T-helper 17 cell (primary cell): ENCODE measurements at regions not wholly inside any gene's neighbourhood (a gene's known extent, or its start where the extent isn't known, plus 50 kb on each side); places are given as distances from the start of the nearest gene placed in this dataset.
"Not testable (repeated sequence)": the region's sequence is repeated elsewhere in the genome, so short reads cannot be mapped to it uniquely, and the experiment has no call there.

Experiments used
- ATAC-seq: fragments of 150-1000 bp; cut with Tn5 transposase; 2 replicates; pipeline ENCODE4 v1.10.0; 2021; ENCODE audit warnings: mild to moderate bottlenecking, moderate library complexity
- DNase-seq, 3 donors: peaks; one replicate each; pipeline versions ENCODE4 v3.0.0 to v3.0.0-alpha.2; 2020 to 2021
- H3K9me3 ChIP-seq: one replicate; pipeline ENCODE4 v1.7.0; 2013; ENCODE audit warnings: low read length, mild to moderate bottlenecking; ENCODE audit not compliant: control insufficient read depth, poor library complexity, severe bottlenecking
- H3K27ac Mint-ChIP-seq: one replicate; pipeline ENCODE4 v1.8.0; 2022; ENCODE audit warnings: mild to moderate bottlenecking, moderate library complexity, mixed read lengths
- H3K27me3 Mint-ChIP-seq: one replicate; pipeline ENCODE4 v1.8.0; 2022; ENCODE audit warnings: mixed read lengths
- H3K36me3 Mint-ChIP-seq: one replicate; pipeline ENCODE4 v1.8.0; 2022; ENCODE audit warnings: low read depth, mixed read lengths
- H3K4me1 Mint-ChIP-seq: one replicate; pipeline ENCODE4 v1.8.0; 2022; ENCODE audit warnings: mild to moderate bottlenecking, mixed read lengths
- H3K4me3 Mint-ChIP-seq: one replicate; pipeline ENCODE4 v1.8.0; 2022; ENCODE audit warnings: mild to moderate bottlenecking, moderate library complexity, mixed read lengths

DNA sequence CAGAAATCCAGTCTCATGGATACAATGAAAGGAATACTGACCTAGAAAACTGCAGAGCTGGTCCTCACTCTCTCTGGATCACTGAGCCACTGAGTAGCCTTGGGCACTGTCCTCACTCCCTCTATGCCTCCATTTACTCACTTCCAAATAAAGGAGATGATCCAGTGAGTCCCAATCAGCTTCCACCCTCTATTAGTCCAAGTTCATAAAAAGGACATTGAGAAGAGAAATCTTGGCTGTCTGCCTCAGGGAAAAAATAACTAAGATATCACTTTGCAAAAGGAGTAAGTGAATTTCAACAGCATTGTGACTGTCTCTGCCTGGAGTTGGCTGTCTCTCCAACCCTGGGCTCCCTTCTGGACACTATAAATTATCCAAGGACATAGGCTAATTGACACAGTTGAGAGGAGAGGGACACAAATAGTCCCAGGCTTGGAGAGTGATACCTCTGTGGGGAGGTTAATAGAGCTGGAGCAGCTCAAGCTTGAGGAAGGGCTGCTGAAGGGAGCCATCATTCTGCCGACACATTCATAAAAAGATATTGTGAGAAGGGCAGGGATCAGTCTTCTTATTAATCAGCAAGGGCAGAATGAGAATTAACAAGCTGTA, 572.3 kb downstream of the RAB28 start:
- Mint-ChIP-seq H3K4me1 (no peaks in the 10 kb centered on the region), H3K4me3 (no peak overlapping the region), H3K36me3 (no peaks in the 10 kb centered on the region), H3K27me3 (no peaks in the 10 kb centered on the region), H3K27ac (no peak overlapping the region)
- ATAC-seq (no peak), DNase-seq (no peak)
- no peaks in the 10 kb centered on the region for H3K9me3 ChIP-seq

DNA sequence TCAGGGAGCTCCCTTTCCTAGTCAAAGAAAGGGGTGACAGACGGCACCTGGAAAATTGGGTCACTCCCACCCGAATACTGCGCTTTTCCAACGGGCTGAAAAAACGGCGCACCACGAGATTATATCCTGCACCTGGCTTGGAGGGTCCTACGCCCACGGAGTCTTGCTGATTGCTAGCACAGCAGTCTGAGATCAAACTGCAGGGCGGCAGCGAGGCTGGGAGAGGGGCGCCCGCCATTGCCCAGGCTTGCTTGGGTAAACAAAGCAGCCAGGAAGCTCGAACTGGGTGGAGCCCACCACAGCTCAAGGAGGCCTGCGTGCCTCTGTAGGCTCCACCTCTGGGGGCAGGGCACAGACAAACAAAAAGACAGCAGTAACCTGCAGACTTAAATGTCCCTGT, 580.5 kb downstream of the RAB28 start:
- not testable (repeated sequence) for H3K4me1 Mint-ChIP-seq, H3K36me3 Mint-ChIP-seq, ATAC-seq, H3K4me3 Mint-ChIP-seq, H3K9me3 ChIP-seq, H3K27ac Mint-ChIP-seq, H3K27me3 Mint-ChIP-seq, DNase-seq

DNA sequence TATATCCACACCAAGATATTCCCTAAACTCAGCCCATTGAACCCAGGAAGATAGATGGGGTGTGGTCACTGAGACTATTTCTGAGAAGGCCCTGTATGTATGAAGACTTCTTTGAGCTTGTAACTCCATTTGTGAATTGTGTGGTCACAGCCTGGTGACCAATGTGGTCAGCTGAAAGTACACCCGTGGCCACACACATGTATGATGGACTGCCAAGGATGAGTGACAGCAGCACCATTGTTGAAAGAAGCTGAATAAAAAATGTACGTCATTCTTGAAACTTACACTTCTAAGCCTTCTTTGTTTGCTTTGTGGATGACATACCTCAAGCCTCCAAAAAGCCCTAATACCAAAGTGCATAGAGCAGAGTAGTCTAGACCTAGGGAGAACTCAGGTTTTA, 581.4 kb downstream of the RAB28 start:
- Mint-ChIP-seq H3K4me1 (no peaks in the 10 kb centered on the region), H3K27ac (no peak overlapping the region), H3K27me3 (no peaks in the 10 kb centered on the region), H3K36me3 (no peaks in the 10 kb centered on the region), H3K4me3 (no peak overlapping the region)
- H3K9me3 ChIP-seq: peaks cover 2% of the 10 kb centered on the region
- DNase-seq (no peak), ATAC-seq (no peak)

DNA sequence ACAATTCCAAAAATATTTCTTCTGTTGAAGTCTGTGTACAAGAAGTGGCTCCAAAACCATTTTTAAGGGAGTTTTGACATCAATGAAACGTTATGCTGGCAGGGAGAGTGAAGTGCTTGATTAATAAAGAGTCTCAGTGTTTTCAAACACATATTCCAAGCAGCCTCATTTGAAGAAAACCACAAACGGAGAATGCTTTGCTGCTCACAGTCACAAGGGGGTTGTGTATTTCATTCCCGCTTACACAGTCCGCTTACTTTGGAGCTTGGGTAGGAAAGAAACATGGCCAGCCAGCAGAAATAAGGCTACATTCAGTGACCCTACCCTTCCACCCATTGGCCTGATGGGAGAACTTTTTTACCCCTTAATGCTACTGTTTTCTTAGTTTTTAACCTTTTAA, 586.2 kb downstream of the RAB28 start:
- Mint-ChIP-seq H3K36me3 (no peaks in the 10 kb centered on the region), H3K4me3 (no peak overlapping the region)

DNA sequence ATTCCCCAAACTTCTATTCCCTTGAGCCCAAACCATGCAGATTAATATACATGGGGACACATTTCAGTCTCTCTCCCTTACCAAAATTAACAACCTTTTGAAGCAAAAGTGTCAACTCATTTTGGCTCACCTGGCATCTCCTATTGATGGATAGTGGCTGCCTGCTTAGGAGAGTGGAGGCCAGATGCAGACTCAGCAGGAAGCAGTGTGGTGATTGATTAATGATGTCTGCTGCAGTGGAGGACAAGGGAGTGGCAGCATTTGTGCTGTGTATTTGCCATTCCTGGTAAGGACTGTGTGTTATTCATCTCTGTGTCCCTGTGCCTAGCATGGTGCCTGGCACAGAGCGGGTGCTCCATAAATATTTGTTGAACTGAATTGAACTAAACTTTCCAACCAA, 590.1 kb downstream of the RAB28 start:
- Mint-ChIP-seq H3K27ac (no peak overlapping the region), H3K27me3 (no peaks in the 10 kb centered on the region), H3K4me3 (no peak overlapping the region), H3K36me3 (peaks cover 2% of the 10 kb centered on the region), H3K4me1 (no peaks in the 10 kb centered on the region)
- no peaks in the 10 kb centered on the region for H3K9me3 ChIP-seq
- ATAC-seq: no peak
- no peak for DNase-seq

More for the DNA sequence above, 586.2 kb downstream of the RAB28 start:
- H3K27ac Mint-ChIP-seq: no peak overlapping the region
- H3K27me3 Mint-ChIP-seq: no peaks in the 10 kb centered on the region
- ATAC-seq: no peak
- H3K4me1 Mint-ChIP-seq: no peaks in the 10 kb centered on the region
- H3K9me3 ChIP-seq: peaks cover 2% of the 10 kb centered on the region
- no peak for DNase-seq

DNA sequence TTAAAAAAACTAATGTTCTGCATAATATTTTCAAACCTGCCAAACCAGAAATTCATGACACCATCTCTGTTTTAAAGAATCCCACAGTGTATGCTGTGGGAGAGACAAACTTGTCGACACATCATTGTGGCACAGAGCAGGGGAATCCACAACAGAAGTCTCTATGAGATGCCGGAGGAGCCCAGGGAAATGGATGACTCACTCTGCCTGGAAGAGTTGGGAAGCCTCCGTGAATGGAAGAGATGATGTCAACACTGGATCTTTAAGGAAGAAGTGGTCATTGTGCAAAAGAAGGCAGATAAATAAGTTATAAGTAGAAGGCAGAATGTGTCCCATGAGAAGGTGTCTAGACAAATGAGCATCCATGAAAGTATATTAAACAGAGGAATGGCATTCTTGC, 595.1 kb downstream of the RAB28 start:
- Mint-ChIP-seq H3K27me3 (no peaks in the 10 kb centered on the region), H3K4me1 (no peaks in the 10 kb centered on the region), H3K36me3 (peaks cover 3% of the 10 kb centered on the region), H3K4me3 (no peak overlapping the region), H3K27ac (no peak overlapping the region)
- DNase-seq (no peak), ATAC-seq (no peak)
- H3K9me3 ChIP-seq: no peaks in the 10 kb centered on the region

DNA sequence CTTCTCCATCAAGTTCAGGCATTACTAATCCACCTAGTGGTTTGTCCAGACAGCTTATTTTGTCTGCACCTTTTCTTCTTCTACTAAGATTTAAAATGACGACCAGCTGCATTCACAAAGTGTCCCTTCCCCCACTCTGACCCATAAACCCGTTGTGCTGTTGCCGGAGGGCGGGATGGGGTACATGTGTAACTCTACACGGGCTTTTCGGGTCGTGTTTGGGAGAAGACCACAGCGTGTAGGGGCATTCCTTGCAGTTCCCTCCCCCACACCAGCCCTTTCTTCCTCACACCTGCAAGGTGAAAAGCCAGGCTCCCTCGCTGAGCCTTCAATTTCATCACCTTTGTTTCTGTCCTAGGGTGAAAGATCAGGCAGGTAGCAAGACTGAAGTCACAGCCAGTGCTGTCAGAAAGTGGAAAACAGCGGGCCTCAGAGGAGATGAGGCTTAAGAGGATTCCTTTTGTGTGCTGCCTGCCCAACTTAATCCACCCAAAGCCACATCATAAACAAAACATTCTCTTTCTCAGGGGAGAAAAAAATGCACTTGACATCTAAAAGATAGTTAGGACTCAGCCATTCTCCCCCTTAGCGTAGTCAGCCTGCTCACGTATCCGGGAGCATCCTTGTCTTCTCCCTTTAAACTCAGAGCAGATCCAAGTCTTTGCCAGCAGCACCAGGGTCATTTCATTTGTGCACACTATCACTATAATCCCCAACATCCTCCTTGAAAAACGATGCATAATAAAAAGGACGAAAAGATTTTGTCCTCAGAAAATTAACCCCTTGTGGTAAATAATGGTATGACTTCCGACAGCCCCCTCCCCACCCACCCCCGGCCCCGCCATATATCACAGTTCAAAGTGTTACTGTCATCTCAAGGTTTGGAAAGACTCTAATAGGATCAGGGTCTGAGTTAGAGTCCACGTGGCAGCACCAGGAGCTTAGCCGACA, 599.0 kb downstream of the RAB28 start:
- Mint-ChIP-seq H3K27ac (no peak overlapping the region), H3K36me3 (peaks cover 3% of the 10 kb centered on the region), H3K27me3 (no peaks in the 10 kb centered on the region), H3K4me1 (no peaks in the 10 kb centered on the region), H3K4me3 (no peak overlapping the region)
- DNase-seq (no peak), ATAC-seq (no peak)
- no peaks in the 10 kb centered on the region for H3K9me3 ChIP-seq

DNA sequence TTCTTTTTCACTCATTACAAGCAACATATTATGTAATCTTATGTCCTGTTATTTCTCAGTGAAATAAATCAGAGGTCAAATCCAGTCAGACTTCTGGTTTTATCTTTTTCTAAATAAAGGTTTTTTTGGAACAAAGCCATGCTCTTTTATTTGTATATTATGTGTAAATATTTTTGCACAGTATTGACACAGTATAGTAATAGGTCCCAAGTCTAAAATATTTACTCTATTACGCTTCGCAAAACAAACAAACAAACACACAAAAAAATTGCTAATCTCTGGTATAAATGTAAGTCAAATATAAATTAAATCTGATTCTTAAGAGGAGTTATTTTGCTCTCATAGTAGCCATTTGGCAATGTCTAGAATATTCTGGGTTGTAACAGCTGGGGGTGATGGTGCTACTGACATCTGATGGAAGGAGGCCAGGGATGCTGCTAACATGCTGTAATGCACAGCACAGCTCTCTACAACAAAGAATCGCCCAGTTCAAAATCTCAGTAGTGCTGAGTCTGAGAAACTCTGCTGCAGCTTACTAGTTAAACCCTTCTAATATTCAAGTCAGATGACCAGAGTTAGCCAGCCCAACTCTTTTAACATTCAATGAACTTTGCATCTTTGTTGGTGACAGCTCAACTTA, 602.1 kb downstream of the RAB28 start:
- no peaks in the 10 kb centered on the region for H3K9me3 ChIP-seq
- no peak overlapping the region for H3K27ac Mint-ChIP-seq
- H3K4me1 Mint-ChIP-seq: no peaks in the 10 kb centered on the region
- H3K36me3 Mint-ChIP-seq: no peaks in the 10 kb centered on the region
- DNase-seq (no peak), ATAC-seq (no peak)
- no peak overlapping the region for H3K4me3 Mint-ChIP-seq
- no peaks in the 10 kb centered on the region for H3K27me3 Mint-ChIP-seq

DNA sequence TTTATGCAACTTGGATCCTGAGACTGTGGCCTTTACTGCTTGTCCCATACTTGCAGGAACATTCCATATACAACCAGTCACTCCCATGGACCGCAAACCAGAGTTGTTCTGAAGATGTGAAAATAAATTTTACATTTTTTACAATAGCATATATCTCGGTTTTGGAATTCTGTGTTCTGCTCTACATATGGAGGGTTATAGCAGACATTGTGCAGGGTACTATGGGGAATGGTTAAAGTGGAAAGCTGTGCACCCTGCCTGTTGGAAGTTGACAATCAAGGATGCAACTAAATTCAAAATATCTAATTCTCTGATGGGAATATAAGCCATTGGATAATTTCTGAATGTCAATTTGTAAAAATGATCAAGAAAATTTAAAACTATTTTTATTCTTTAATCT, 603.3 kb downstream of the RAB28 start:
- Mint-ChIP-seq H3K4me3 (no peak overlapping the region), H3K27ac (no peak overlapping the region), H3K4me1 (no peaks in the 10 kb centered on the region), H3K36me3 (peaks cover 3% of the 10 kb centered on the region), H3K27me3 (no peaks in the 10 kb centered on the region)
- DNase-seq (no peak), ATAC-seq (no peak)
- peaks cover 3% of the 10 kb centered on the region for H3K9me3 ChIP-seq

DNA sequence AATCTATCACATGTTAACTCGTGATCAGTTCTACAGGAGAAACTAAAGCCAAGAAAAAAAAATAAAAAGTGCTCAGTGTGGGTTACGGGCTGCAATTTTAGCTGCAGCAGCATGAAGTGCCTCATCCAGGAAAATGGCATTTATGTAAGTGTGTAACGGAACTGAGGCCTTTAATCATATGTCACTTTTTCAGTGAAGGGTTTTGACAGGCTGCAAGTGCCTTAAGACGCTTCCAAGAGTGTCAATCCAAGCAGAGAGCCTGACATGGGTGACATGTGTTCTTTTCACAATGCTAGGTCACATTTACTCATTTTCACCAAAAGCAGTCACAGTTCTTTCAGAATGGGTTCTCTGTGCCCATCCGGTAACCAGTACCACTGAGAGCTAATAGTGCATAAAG, 604.6 kb downstream of the RAB28 start:
- H3K27ac Mint-ChIP-seq: no peak overlapping the region
- peaks cover 3% of the 10 kb centered on the region for H3K9me3 ChIP-seq
- no peak for ATAC-seq
- H3K4me3 Mint-ChIP-seq: no peak overlapping the region
- DNase-seq: no peak
- no peaks in the 10 kb centered on the region for H3K27me3 Mint-ChIP-seq
- H3K36me3 Mint-ChIP-seq: peaks cover 3% of the 10 kb centered on the region
- no peaks in the 10 kb centered on the region for H3K4me1 Mint-ChIP-seq

DNA sequence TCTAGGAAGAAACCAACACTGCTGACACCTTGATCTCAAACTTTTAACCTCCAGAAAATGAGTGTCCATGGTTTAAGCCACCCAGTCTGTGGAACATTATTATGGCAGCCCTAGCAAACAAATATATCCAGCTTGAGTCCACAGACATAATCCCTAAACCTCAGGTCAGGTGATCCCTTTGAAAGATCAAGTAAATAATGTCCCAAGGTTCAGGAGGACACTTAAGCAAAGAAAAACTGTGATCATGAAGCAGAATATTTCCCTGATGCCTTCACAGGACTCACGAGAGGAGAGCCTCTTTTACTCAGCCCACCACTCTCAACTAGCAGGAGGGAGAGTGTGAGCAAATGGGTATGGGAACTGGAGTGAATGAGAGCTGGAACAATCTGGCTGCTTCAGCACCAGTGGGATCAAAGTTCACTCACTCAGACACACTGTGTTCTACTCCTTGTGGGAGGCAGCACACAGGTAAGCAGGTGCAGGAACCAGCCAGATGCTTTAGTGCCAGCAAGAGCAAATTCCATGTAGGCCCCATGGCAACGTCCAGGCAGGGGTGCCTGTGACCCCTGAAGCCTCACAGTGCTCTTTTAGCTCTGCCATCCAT, 608.4 kb downstream of the RAB28 start:
- Mint-ChIP-seq H3K36me3 (peaks cover 3% of the 10 kb centered on the region), H3K27ac (no peak overlapping the region), H3K4me1 (no peaks in the 10 kb centered on the region), H3K27me3 (no peaks in the 10 kb centered on the region), H3K4me3 (no peak overlapping the region)
- no peak for ATAC-seq
- DNase-seq: no peak
- H3K9me3 ChIP-seq: peaks cover 3% of the 10 kb centered on the region

DNA sequence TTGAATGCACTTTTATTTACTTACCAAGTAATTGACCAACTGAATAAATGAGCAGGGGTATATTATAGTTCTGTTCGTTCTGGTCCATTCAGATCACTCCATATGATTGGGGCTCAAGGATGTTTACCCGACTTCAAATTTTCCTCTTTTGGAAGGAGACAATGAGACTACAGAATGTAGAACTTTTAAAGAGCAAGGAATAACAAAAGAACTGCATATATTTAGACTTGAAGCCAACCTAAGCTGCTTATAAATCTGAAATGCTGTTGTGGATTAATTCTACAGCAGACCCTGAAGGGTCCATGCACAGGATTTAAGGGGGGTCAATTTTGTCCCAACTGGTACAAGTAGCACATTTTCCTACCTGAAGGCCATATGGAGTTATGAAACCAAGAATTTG, 610.8 kb downstream of the RAB28 start:
- peaks cover 3% of the 10 kb centered on the region for H3K9me3 ChIP-seq
- H3K36me3 Mint-ChIP-seq: peaks cover 3% of the 10 kb centered on the region
- H3K27ac Mint-ChIP-seq: no peak overlapping the region
- no peaks in the 10 kb centered on the region for H3K27me3 Mint-ChIP-seq
- H3K4me1 Mint-ChIP-seq: no peaks in the 10 kb centered on the region
- no peak overlapping the region for H3K4me3 Mint-ChIP-seq
- no peak for DNase-seq
- no peak for ATAC-seq

DNA sequence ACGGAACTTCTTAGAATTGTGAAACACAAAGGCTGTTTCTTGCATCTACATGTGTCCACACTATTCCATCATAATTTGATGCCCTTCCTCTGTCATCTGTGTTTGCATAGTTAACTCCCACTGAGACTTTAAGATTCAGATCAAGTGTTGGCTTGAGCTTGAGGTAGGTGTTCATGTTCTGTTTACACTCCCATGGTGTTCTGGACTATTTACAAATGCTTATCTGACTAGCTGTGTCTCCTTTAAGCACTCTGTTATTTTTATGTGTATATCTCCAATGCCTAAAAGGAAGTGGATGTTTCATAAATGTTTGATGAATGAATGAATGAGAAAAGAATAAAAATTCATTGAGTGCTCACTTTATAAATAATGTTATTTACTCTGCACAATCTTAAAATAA, 622.7 kb downstream of the RAB28 start:
- DNase-seq: no peak
- no peak overlapping the region for H3K27ac Mint-ChIP-seq
- no peaks in the 10 kb centered on the region for H3K27me3 Mint-ChIP-seq
- no peaks in the 10 kb centered on the region for H3K36me3 Mint-ChIP-seq
- no peaks in the 10 kb centered on the region for H3K4me1 Mint-ChIP-seq
- ATAC-seq: no peak
- no peak overlapping the region for H3K4me3 Mint-ChIP-seq
- no peaks in the 10 kb centered on the region for H3K9me3 ChIP-seq
